ENCODE measurements at regions not wholly inside any gene's neighbourhood (a gene's known extent, or its start where the extent isn't known, plus 50 kb on each side); places are given as distances from the start of the nearest gene placed in this dataset.

- DNase-seq (ENCODE audit: low spot score) = no peak
Measured at GRCh38 chr6:82072121-82072521, 175.4 kb downstream of the IBTK start.

GRCh38 chr6:82068721-82069120 lies 178.8 kb downstream of the IBTK start:
- DNase-seq (ENCODE audit: low spot score) = no peak

GRCh38 chr6:82066991-82067411 lies 180.5 kb downstream of the IBTK start:
- DNase-seq (ENCODE audit: low spot score) = no peak

- DNase-seq (ENCODE audit: low spot score) = no peak
Measured at GRCh38 chr6:82066196-82066595, 181.3 kb downstream of the IBTK start.

- no peak for DNase-seq (ENCODE audit: low spot score)
Measured at GRCh38 chr6:82063574-82063973, 184.0 kb downstream of the IBTK start.

GRCh38 chr6:82062219-82062618 lies 185.3 kb downstream of the IBTK start:
- no peak for DNase-seq (ENCODE audit: low spot score)

- DNase-seq (ENCODE audit: low spot score) = no peak
Measured at GRCh38 chr6:82057846-82058554, 189.5 kb downstream of the IBTK start.

- no peak for DNase-seq (ENCODE audit: low spot score)
Measured at GRCh38 chr6:82056567-82056966, 191.0 kb downstream of the IBTK start.

GRCh38 chr6:82045965-82046756 lies 201.4 kb downstream of the IBTK start:
- DNase-seq (ENCODE audit: low spot score) = no peak

GRCh38 chr6:82040405-82041221 lies 206.9 kb downstream of the IBTK start:
- DNase-seq (ENCODE audit: low spot score) = peak; percentile 43

- no peak for DNase-seq (ENCODE audit: low spot score)
Measured at GRCh38 chr6:82038631-82039030, 208.9 kb downstream of the IBTK start.

- DNase-seq (ENCODE audit: low spot score) = no peak
Measured at GRCh38 chr6:82035526-82035925, 212.0 kb downstream of the IBTK start.

GRCh38 chr6:82033631-82034211 lies 213.8 kb downstream of the IBTK start:
- DNase-seq (ENCODE audit: low spot score) = no peak

GRCh38 chr6:82032444-82032843 lies 215.1 kb downstream of the IBTK start:
- DNase-seq (ENCODE audit: low spot score) = no peak

- DNase-seq (ENCODE audit: low spot score) = no peak
Measured at GRCh38 chr6:82030761-82031503, 216.6 kb downstream of the IBTK start.

GRCh38 chr6:82030301-82030700 lies 217.2 kb downstream of the IBTK start:
- no peak for DNase-seq (ENCODE audit: low spot score)

- no peak for DNase-seq (ENCODE audit: low spot score)
Measured at GRCh38 chr6:82025271-82025670, 222.3 kb downstream of the IBTK start.

GRCh38 chr6:82022614-82023129 lies 224.9 kb downstream of the IBTK start:
- DNase-seq (ENCODE audit: low spot score) = peak; percentile 85

GRCh38 chr6:82017773-82018172 lies 229.8 kb downstream of the IBTK start:
- DNase-seq (ENCODE audit: low spot score) = no peak

GRCh38 chr6:82017288-82017687 lies 230.3 kb downstream of the IBTK start:
- peak; percentile 71 for DNase-seq (ENCODE audit: low spot score)

GRCh38 chr6:82015526-82015925 lies 232.0 kb downstream of the IBTK start:
- DNase-seq (ENCODE audit: low spot score) = no peak
